T47D (cell line): ENCODE measurements at regions not wholly inside any gene's neighbourhood (a gene's known extent, or its start where the extent isn't known, plus 50 kb on each side); places are given as distances from the start of the nearest gene placed in this dataset.

Source experiments
- DNase-seq, 2 experiments: peaks; one replicate each; pipeline versions ENCODE4 v3.0.0 to v3.0.0-alpha.2; 2011 to 2012; ENCODE audit warnings: low read depth in 1 of 2, low spot score in 1 of 2
- JUND ChIP-seq: IDR thresholded peaks from 2 replicates; pipeline ENCODE4 v1.6.1; 2012; ENCODE audit warnings: low read depth
- in situ Hi-C: cut with HindIII; loops from 2 replicates; pipeline ENCODE4 v1.10.0; 2016; ENCODE audit warnings: low sequenced_read_pairs, low pct_unique_long_range_greater_than_20kb

DNA sequence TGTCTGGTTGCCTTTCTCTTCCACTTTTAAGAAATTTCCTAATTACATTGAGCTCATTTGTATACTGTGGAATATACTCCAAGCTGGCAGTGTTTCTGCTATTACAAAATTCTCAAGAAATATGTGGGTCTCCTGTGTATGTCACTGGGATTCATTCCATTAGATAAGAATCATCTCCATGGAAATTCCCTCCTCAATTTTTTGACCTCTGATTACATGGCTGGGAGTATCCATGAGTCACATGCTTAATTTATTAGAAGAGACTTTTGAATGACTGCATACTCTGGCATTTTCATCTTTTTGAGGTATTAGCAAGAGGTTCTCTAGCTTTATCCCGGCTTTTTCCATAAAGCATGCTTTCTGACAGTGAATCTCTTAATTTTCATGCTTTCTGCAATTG is 665.5 kb upstream of the CNTNAP5 start:
- no peak for DNase-seq
- in situ Hi-C loops, result no loop called here

DNA sequence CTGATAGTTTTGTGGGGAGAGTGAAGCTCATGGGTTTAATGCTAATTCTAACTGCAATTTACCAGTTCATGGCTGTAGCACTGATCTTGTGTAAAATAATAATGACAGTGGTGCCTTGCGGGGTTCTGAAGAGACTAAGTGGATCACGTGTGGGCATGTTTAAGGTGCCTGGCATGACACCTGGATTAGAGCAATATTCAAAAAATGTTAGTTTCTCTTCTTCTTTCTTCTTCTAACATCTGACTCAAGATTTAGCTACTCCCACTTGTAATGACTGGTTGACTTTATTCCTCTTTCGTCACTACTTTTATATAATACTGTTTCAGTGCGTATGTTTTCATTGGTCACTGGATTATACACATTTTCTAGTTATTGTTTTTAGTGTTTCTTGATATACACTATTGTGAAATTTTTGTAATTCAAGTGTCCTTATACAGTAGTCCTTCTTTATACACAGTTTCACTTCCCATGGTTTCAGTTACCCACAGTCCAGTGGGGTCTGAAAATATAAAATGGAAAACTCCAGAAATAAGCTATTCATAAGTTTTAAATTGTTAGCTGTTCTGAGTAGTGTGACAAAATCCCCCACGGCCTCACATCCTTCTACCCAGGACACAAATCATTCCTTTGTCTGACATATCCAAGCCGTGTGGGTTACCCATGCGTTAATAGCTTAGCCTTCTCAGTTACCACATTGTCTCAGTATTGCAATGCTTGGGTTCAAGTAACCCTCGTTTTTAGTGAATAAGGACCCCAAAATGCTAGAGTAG is 662.2 kb upstream of the CNTNAP5 start:
- no peak for TF ChIP-seq JUND
- in situ Hi-C loops, result no loop called here
- no peak for DNase-seq

More for the DNA sequence above, 665.5 kb upstream of the CNTNAP5 start:
- TF ChIP-seq JUND, result no peak

DNA sequence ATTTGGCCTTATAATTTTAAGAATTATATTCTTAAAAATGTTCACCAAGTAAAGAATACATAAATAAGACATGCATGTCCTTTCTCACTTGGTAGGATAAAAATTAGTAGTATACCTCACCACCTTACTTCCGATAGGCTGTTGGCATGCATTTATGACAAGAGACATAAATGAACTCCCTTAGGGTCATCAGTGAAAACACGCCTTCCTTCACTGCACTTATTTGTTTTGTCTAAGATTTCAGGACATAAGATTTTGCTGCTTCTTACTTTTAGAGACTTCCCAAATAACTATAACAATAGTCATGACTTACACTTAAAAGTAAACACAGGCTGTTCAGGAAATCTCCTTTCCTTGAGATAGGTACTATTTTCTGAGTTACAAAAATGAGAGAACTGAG is 661.3 kb upstream of the CNTNAP5 start:
- in situ Hi-C loops, result no loop called here
- no peak for DNase-seq
- TF ChIP-seq JUND, result no peak

DNA sequence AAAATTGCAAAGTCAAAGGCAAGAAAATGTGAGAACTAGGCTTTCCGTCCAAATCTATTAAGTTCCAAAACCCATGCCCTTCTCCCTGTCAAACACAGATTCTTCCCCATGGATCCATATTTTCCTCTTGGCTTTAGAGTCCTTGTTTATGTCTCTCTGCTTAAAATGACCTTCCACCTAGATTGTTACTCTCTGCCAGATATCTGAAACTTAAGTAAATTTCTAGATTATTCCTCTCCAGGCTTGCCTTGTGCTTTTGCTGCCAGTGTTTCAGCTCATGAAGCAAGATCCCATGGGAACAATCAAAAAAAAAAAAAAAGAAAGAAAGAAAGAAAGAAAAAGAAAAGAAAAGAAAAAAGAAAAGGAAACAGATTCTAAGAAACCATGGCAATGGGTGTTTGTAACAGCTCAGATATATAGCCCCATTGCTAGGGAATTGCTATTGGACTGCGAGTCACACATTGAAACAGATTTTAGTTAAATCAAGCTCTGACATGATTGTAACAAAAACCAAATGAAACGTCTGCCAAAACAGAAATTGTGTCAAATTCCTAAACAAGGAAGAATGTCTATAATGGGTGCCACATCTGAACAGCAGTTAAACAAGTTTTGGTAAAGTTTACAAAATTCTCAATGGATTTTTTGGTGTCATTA is 660.7 kb upstream of the CNTNAP5 start:
- DNase-seq, result no peak
- no peak for TF ChIP-seq JUND
- in situ Hi-C loops, result no loop called here

DNA sequence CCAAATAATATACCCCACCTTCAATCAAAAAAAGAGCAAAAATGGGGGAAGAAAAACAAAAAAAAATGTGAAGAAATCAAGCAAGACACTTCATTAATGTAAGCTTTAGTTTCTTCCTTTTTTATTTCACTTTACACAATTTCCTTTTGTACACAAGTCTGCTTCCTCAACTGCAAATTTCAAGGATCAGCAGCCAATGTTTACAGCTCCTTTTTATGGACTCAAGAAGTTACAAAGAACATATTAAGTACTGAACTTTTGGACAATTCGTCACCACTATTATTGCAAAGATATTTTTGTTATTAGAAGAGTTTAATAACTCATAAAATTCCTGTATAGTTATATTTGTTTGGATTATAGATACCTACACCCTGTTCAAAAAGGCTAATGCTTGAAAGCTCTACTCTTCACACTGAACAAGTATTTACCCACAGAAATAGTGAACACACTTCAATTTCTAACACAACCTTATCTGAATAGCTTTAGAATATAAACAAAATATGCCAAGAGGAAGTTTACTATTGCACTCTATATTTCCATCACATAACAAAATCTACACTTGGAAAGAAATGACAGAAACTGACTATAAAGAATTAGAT is 658.7 kb upstream of the CNTNAP5 start:
- TF ChIP-seq JUND, result no peak
- in situ Hi-C loops, result no loop called here
- no peak for DNase-seq

DNA sequence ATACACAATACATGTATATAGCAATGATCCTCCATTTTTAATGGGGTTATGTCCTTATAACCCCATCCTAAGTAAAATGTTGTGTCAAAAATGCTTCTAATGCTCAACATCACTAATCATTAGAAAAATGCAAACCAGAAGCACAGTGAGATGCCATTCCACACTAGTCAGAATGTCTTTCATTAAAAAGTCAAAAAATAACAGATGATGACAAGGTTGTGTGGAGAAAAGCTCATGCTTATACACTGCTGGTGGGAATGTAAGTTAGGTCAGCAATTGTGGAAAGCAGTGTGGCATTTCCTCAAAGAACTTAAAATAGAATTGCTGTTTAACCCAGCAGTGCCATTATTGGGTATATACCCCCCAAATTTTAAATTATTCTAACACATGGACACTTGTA is 654.9 kb upstream of the CNTNAP5 start:
- TF ChIP-seq JUND, result no peak
- in situ Hi-C loops, result no loop called here

DNA sequence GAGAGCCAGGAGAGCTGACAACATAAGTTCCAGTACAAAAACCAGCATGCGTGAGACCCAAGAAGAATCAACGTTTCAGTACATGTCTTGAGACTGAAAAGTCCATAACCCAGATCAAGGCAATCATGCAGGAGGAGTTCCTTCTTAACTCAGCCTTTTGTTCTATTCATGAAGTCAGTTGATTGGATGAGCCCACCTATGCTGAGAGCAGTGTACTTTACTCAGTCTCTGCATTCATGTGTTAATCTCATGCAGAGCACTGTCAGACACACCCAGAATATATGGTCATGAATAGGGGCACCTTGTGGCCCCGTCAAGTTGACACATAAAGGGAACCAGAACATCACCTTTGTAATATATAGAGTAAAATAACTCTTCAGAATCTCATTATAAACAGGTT is 653.6 kb upstream of the CNTNAP5 start:
- in situ Hi-C loops, result no loop called here

More for the DNA sequence above, 654.9 kb upstream of the CNTNAP5 start:
- no peak for DNase-seq

DNA sequence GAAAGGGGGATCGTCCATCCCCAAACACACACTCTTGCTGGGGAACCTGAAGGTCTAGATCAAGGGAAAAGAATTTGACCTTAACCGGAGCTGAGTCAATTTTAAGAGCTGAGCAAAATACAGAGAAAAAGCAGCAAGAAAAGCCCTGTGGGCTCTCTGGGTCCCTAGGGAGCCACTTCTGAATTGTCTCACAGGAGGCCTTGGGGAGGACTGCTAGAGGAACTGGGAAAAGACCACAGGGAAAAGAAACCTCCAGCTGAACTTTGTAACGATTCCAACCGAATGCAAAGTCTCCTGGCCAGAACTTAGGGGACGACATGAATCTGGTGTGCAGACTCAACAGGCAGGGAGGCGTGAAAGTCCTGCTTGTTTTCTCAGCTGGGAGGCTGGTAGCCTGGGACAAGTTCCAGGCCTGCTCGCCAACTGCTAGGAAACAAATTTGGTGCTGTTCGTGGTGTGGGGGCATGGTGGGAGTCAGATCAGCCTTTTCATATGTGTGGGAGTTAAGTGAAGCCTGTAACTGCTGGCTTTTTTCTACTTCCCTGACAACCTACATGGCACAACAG is 644.6 kb upstream of the CNTNAP5 start:
- in situ Hi-C loops, result no loop called here
- DNase-seq, result no peak
- TF ChIP-seq JUND, result no peak

More for the DNA sequence above, 653.6 kb upstream of the CNTNAP5 start:
- no peak for TF ChIP-seq JUND
- DNase-seq, result no peak

DNA sequence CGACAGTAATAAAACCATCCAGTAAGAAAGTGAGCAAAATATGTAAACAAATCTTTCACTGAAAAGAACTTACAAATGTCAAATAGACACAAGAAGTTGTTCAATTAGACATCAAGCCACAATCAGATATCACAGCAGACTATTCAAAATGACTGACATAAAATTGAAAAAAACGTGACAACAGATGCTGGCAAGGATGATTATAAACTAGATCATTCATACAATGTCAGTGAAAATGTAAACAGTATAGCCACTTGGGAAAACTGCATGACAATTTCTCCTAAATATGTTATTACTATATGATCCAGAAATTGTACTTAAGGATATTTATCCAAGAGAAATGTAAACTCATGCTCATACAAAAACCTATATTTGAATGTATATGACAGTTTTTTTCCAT is 609.4 kb upstream of the CNTNAP5 start:
- in situ Hi-C loops, result no loop called here
- no peak for TF ChIP-seq JUND
- no peak for DNase-seq

DNA sequence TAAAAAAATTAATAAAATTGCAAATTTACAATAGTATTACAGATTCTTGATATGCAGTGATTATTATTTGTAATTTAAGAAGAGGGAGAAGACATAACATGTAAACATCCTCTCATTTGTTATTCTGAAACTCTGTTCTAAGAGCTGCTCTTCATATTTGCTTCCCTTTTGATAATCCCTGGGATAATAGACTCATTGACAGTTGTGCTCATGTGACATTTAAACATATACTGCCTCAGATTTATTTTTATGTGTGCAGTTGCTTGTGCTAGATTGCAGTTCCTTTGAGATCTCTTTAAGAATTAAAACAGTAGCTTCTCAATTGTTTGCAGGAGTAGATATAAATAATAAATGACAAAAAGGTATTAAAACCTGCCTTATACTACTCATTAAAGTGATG is 605.1 kb upstream of the CNTNAP5 start:
- TF ChIP-seq JUND, result no peak
- DNase-seq, result no peak
- in situ Hi-C loops, result no loop called here

DNA sequence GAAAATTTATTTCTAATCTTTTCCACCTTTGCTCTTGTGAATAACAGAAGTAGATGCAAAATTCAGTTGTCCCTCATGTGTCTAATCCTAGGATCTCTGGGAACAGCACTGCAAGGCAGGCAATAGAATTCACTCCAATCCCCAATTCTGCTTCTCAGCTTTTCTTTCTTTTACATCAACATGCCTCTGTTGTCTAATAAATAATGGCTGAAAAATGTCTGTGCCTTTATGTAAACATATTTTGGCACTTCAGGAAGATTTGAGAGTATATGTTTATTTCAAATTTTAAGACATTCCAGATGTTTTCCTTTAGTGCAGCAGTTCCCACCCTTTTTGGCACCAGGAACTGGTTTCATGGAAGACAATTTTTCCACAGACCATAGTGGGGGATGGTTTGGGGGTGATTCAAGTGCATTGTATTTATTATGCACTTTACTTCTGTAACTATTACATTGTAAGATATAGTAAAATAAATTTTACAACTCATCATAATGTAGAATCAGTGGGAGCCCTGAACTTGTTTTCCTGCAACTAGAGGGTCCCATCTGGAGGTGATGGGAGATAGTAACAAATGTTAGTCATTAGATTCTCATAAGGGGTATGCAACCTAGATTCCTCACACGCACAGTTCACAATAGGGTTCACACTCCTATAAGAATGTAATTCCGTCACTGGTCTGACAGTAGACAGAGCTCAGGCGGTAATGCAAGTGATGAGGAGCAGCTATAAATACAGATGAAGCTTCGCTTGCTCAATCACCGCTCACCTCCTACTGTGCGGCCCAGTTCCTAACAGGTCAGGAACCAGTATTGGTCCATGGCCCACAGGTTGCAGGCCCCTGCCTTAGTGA is 590.3 kb upstream of the CNTNAP5 start:
- in situ Hi-C loops, result no loop called here

DNA sequence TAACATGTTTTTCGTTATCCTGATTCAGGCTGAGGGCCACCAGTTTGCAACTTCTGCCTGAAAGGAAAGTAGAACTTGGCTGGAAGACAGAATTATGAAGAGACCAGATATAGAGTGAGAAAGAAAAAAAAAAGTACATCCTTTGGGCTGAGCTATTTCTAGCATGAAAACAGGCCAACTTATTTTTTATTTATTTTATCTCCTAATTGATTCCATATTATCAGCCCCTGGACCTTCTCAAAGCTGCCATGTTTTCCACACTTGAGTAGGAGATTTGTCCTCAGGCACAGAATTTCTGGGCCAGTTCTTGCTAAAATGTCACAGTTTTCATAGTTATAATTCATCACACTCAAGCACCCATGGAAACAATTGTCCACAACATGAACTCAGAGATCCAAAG is 586.8 kb upstream of the CNTNAP5 start:
- in situ Hi-C loops, result no loop called here
- no peak for TF ChIP-seq JUND
- no peak for DNase-seq

More for the DNA sequence above, 590.3 kb upstream of the CNTNAP5 start:
- no peak for DNase-seq
- TF ChIP-seq JUND, result no peak

DNA sequence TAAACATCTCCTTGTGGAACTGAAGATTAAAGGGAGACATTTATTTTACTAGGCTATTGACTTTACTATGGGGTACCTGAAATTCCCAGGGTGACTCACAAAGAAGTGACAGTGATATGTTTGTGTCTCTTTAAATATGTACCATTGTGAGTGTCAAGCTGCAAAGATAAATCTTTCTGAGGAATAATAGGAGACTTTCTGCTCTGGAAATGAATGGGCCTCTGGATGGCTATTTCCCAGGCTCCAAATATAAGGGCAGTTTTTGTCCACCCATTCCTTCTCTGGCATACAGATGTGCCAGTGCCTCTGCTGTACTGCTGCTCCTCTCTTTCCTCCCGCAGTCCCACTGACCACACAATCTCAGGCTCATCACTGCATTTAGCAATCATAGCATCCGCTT is 586.4 kb upstream of the CNTNAP5 start:
- TF ChIP-seq JUND, result no peak
- no peak for DNase-seq
- in situ Hi-C loops, result no loop called here
